ENCODE measurements at regions not wholly inside any gene's neighbourhood (a gene's known extent, or its start where the extent isn't known, plus 50 kb on each side); places are given as distances from the start of the nearest gene placed in this dataset.

DNA sequence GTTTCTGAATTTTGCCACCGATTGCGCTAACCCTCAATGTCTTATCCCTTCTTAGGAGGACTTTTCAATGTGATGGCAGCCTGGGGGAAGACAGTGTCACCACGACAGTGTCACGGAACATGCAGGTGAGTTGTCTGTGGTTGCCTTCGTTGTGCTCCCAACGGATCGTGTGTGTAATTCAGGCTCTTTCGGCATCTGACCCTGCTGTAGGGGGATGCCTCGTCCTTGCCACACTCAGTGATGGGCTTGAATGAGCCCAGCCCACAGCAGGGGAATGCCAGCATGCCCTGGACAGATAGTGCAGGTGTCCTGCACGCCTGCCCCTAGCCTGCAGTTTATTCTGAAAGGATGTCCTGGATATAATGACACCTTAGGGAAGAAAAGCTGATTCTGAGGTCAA, 123.8 kb upstream of the RTL1 start:
- Histone ChIP-seq H3K4me1 (no peaks in the 10 kb centered on the region), H3K36me3 (no peaks in the 10 kb centered on the region), H3K27me3 (no peaks in the 10 kb centered on the region), H3K4me3 (no peak overlapping the region), H3K27ac (no peak overlapping the region), H3K9me3 (no peaks in the 10 kb centered on the region)
- TF ChIP-seq, protein P1, sequence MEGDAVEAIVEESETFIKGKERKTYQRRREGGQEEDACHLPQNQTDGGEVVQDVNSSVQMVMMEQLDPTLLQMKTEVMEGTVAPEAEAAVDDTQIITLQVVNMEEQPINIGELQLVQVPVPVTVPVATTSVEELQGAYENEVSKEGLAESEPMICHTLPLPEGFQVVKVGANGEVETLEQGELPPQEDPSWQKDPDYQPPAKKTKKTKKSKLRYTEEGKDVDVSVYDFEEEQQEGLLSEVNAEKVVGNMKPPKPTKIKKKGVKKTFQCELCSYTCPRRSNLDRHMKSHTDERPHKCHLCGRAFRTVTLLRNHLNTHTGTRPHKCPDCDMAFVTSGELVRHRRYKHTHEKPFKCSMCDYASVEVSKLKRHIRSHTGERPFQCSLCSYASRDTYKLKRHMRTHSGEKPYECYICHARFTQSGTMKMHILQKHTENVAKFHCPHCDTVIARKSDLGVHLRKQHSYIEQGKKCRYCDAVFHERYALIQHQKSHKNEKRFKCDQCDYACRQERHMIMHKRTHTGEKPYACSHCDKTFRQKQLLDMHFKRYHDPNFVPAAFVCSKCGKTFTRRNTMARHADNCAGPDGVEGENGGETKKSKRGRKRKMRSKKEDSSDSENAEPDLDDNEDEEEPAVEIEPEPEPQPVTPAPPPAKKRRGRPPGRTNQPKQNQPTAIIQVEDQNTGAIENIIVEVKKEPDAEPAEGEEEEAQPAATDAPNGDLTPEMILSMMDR (IDR thresholded peaks at IDR 0.05), result no peak
- DNase-seq (ENCODE audit: low spot score), result no peak

DNA sequence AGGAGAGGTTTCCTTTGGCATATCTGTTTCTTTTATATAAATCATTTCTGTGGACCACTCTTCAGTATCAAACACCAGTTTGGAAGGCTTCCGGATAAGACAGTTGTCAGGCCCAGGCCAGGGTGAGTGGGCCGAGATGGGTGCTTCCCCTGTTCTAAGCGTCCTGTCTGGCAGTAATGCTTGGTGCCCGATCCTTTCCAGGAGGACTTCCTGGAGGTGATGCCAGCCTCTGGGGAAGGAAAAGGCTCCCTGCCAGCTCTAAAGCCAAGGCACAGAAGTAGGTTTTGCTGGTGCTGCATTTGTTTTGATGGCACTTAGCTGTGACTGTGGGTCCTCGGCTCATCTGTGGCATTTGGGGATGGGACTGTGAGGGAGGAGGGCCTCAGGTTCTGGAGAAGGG, 124.4 kb upstream of the RTL1 start:
- Histone ChIP-seq H3K27me3 (no peaks in the 10 kb centered on the region), H3K4me3 (no peak overlapping the region), H3K27ac (no peak overlapping the region), H3K9me3 (no peaks in the 10 kb centered on the region), H3K36me3 (no peaks in the 10 kb centered on the region), H3K4me1 (no peaks in the 10 kb centered on the region)
- TF ChIP-seq, protein P1 (IDR thresholded peaks at IDR 0.05), result no peak
- no peak for DNase-seq (ENCODE audit: low spot score)

DNA sequence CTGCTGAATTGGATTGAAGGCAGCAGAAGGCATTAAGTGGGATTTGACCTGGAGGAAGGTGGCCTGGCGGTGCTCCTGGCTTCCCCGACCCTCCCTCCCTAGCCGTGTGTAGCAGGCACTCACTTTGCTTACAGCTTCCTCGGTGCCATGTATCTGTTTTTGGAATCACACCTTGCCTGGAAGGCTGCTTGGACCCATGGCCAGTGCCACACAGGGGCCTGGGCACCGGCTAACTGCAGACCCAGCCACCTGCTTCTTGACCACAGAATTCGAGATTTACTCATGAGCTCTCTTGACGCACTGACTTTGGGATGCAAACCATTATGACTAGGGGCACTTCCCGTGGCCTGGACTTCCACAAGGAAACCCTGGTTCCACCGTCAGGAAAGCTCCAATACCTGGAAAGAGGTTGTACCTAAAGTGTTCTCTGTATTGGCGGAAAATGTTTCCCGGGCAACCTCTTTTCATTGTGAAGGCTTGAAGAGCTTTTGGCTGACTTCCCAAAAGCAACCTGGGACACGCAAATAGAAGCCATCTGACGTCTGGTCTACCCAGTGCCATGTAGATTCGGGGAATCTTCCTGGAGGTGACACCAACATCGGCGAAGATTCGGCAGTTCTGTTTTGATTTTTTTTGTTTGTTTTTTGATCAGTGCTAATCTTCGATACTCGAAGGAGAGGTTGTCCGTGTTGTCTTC, 125.6 kb upstream of the RTL1 start:
- H3K27ac ChIP-seq, result no peak overlapping the region
- H3K9me3 ChIP-seq, result no peaks in the 10 kb centered on the region
- TF ChIP-seq, protein P1 (IDR thresholded peaks at IDR 0.05), result no peak
- no peak for DNase-seq (ENCODE audit: low spot score)
- H3K27me3 ChIP-seq, result no peaks in the 10 kb centered on the region
- no peak overlapping the region for H3K4me3 ChIP-seq
- H3K4me1 ChIP-seq, result no peaks in the 10 kb centered on the region
- no peaks in the 10 kb centered on the region for H3K36me3 ChIP-seq

DNA sequence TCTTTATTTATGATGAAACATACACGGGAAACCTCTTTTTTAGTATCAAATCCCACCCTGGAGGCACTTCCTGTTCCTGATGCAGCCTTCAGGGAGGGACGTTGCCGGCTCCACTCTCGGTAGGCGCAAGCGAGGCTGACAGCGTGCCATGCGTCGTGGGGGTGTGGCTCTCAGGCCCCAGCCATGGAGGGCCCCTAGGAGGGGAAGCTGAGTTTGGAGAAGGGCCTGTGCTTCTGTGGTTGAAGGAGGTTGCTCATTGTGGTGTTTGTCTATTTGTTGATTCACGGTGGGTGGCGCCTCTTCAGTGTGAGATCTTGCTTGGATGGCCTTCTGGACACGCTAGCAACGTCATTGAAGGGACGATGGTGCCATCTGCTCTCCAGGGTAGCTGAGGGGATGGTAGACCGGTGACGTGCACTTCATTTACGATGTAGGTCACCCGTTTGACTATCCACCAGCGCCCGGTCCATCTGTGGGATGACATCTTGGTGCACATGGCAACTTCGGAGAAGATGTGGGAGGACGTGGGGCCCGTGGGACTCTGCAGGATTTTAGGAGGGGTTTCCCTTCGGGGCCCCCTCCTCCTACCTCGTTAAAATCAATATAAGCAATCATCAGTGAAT, 126.3 kb upstream of the RTL1 start:
- Histone ChIP-seq H3K4me3 (no peak overlapping the region), H3K27ac (no peak overlapping the region), H3K36me3 (no peaks in the 10 kb centered on the region), H3K9me3 (no peaks in the 10 kb centered on the region), H3K4me1 (no peaks in the 10 kb centered on the region), H3K27me3 (no peaks in the 10 kb centered on the region)
- no peak for DNase-seq (ENCODE audit: low spot score)
- TF ChIP-seq, protein P1 (IDR thresholded peaks at IDR 0.05), result no peak

DNA sequence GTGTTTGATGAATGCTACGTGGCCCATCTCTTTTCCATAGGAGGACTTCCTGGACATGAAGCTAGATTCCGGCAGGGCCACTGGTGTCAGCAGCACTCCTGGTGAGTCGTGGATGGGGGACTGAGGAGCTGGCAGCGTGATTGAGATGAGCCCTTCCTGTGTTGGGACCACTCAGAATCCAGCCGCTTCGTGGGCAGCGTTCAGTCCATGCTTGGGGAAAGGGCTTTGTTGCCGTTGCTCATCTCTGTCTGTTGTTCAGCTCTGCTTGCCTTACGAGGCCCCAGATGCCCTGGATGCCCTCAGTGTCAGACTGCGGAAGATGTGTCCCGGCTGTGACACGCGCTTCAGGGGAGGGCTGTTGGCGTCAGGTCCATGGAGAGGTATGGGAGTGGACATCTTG, 127.1 kb upstream of the RTL1 start:
- Histone ChIP-seq H3K27me3 (no peaks in the 10 kb centered on the region), H3K27ac (no peak overlapping the region), H3K9me3 (no peaks in the 10 kb centered on the region), H3K4me1 (no peaks in the 10 kb centered on the region), H3K4me3 (no peak overlapping the region), H3K36me3 (no peaks in the 10 kb centered on the region)
- TF ChIP-seq, protein P1 (IDR thresholded peaks at IDR 0.05), result no peak
- no peak for DNase-seq (ENCODE audit: low spot score)

DNA sequence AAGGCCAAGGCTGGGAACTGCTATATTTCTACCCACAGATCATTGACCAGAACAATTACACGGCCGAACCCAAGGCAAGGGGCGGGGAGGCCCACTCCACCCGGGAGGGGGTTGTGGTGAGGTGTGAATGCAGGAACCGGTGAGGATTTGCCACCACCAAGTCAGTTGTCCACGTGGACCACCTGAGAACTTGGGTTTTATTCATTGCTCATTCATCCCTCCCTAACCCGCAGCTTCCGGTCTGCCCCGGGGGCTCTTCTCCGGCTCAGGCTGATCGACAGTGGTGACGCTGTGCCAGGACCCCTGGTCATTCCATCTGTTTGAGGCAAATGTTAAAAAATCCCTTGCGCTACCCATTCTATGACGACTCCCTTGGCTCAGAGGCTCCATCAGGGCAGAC, 127.7 kb upstream of the RTL1 start:
- DNase-seq (ENCODE audit: low spot score), result no peak
- TF ChIP-seq, protein P1 (IDR thresholded peaks at IDR 0.05), result no peak
- no peaks in the 10 kb centered on the region for H3K36me3 ChIP-seq
- H3K27ac ChIP-seq, result no peak overlapping the region
- H3K9me3 ChIP-seq, result no peaks in the 10 kb centered on the region
- H3K4me1 ChIP-seq, result no peaks in the 10 kb centered on the region
- H3K4me3 ChIP-seq, result no peak overlapping the region
- no peaks in the 10 kb centered on the region for H3K27me3 ChIP-seq

Measured in right atrium auricular region (tissue), 2 donors.